GM19025 (cell line): ENCODE measurements at regions not wholly inside any gene's neighbourhood (a gene's known extent, or its start where the extent isn't known, plus 50 kb on each side); places are given as distances from the start of the nearest gene placed in this dataset.

Experiments used
- ATAC-seq: cut with Tn5 transposase; IDR thresholded peaks from one replicate; pipeline ENCODE4 v1.9.1; 2021; ENCODE audit warnings: mild to moderate bottlenecking, low read depth, moderate library complexity; ENCODE audit not compliant: unreplicated experiment

DNA sequence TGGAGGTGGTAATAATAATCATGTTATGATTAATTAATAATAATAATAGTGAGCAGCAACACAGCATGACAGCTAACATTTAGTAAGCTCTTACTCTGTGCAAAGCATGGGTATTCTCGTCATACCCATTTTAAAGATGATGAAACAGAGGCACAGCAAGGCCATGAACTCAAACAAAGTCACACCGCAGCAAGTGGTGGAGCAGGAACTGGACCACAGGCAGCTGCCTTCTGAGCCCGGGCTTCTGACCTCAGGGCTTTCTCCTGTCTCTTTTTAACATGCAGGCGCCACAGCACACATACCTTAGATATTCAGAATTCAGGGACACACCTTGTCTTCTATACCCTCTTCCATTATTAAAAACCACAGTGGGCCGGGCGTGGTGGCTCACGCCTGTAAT is 50.7 kb upstream of the SPATA12 start:
- ATAC-seq: no peak

DNA sequence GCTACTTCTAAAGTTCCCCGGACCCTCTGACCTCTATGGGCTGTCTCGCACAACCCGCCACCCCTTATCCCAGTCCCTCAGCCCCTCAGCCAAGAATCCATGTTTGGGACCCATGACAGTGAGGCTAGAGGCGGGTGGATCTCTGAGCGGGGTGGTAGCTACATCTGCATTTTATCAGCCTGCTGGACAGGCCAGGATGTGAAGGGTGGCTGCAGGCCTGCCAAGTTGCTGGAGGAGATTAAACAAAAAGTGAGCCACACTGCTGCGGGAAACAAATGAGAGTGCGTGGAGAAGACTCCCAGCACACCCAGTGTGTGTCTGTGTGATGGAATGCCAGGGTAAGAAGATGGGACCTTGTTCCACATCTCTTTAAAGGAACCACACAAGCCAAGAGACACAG is 51.1 kb upstream of the SPATA12 start:
- no peak for ATAC-seq

DNA sequence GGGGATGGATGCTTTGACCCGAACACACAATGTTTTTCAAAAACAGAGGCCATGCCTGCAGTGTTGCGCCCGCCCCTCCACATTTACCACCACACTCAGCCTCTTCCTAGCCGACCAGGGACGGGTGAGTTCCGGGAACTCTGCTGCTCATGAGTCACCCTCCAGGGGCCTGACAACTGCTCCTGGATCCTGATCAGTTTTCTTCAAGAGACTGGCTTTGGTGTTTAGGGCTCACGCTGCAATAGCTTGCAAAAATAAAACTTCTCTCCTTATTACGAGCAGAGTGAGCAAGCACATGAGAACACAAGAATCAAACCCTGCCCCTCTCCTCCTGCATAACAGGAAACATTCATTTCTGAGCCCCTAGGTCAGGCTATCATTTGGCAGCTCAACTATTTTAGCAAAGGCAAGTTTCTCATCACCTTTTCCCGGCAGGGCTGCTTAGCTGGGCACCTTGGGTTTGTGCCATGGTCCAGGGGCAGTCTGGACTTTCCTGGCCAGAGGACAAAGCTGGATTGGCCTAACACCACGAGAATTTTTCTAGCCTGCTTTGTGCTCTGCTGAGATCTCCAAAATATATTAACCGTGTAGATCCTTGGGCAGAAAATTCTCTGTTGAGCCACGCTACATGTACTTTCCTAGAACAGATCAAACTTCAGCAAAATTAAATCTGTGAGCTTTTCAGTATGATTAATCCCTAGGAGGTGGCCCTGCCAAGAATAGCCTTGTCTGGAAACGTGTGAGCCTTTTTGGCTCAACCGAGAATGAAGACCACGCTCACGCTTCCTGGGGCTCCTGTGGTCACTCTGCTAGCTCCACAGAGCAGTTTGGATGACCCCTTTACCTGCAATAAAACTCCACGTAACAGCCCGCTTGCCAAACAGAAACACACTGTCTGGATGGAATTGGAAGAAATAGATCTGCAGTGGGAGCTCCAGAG is 52.7 kb upstream of the SPATA12 start:
- ATAC-seq: no peak

DNA sequence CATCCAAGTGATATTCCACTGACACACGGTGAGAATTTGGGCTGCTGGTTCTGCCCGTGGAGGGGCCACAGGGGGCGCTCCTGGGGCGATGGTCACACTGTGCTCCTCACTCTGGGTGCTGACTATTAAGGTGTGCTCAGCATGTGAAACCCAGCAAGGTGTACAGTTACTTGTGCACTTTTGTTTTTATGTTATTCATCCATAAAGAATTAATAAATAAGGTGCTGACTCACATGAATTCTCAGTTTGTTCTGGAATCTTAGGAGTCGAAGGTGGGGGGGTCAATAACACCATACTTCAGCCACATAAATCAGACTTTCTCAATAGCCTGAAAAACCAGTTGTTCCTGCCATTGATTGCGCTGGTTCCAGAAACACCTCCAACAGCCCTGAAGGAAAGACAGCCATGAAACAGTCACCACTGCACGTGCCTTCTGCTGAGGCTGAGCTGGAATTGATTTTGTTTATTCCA is 53.5 kb upstream of the SPATA12 start:
- ATAC-seq: no peak

DNA sequence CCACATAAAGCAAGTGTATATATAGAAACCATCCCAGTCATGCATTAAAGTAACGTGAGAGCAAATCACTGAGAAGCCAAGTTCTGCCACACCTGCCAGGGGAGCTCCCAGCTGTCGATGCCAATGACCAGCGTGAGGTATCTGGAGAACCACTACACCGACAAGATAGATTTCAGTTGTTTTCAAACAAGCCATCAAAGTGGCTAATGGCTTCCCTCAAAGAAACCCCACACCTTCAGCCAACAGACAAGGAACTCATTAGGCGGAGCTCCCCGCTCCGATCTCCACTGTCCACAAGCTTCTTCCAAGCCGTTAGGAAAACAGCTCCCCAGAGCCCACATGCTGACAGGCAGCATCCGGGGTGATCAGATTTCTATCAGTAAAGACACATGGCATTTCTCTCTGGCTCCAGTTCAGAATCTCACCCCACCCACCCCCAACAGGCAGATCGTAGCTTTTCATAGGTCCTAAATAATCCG is 54.2 kb upstream of the SPATA12 start:
- no peak for ATAC-seq

DNA sequence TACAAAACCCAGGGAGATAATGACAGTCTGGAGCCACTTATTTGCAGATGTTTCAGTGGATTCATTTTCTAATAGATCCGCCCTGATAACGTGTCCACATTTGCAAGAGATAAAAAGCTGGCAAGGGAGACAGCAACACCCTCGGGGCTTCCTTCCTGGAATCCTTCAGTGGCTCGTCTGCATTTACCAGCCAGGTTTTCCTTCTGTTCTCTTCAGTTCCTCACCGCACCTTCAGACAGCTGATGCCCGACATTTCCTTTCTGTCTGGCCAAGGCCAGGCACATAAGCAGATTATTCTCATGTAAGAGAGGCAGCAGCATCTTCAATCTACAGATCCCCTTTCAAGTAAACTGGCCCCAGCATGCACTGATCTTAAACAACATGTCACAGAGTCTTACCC is 56.2 kb upstream of the SPATA12 start:
- no peak for ATAC-seq

DNA sequence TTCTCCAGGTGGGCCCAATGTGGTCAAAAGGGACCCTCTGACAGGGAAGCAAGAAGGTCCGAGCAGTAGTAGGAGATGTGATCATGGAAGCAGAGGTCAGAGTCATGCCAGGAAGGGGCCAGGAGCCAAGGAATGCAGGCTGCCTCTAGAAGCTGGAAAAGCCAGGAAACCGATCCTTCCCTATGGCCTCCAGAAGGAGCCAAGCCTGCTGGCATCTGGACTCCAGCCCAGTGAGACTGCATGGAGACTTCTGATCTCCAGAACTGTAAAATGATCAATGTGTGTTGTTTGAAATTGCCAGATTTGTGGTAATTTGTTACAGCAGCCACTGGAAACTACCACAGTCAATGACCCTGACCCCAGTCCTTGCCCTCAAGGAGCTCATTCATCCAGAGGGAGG is 56.8 kb upstream of the SPATA12 start:
- no peak for ATAC-seq

DNA sequence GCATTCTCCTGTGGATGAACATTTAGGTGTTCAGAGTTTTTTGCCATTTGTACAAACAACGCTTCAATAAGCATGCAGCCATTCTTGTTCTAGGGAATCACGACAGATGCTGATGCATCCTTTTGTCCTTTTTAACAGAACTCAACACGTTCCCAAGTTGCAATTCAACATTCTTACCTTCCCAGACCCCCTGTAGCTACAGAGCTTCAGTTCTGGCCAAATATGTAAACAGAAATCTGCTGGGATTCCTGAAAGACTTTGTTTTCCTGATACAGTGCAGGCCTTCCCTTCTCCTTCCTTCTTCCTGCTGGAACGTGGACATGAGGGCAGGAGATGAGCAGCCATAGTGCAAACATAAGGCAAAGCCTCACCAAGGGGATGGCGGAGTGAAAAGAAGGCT is 59.1 kb upstream of the SPATA12 start:
- ATAC-seq: no peak

DNA sequence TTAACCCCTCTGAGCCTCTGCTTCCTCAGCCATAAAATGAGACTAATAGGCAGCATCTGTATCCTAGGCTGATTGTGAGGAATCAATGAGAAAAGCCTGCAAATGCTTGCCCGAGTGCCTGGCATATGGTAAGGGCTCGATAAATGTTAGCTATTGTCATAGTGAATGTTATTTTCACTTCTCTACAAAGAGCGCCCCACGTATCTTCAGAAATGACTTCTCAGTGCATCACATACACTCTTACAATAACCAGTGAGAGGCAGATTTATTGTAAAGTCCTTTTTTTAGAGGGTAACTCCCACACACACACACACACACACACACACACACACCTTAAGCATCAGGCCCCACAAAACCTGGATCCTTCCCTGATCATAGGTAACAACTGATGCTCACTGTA is 60.5 kb upstream of the SPATA12 start:
- no peak for ATAC-seq

DNA sequence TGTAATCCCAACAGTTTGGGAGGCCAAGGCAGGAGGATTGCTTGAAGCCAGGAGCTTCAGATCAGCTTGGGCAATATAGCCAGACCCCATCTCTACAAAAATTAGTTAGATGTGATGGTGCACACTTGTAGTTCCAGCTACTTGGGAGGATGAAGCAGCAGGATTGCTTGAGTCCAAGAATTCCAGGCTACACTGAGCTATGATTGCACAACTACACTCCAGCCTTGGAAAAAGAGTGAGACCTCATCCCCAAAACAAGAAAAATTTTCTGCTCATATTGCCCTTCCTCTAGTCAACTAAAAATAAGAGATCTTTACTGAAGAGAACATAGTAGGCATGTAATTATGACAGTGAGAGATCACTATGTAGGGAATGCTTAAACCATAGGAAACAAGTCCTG is 60.9 kb upstream of the SPATA12 start:
- no peak for ATAC-seq

DNA sequence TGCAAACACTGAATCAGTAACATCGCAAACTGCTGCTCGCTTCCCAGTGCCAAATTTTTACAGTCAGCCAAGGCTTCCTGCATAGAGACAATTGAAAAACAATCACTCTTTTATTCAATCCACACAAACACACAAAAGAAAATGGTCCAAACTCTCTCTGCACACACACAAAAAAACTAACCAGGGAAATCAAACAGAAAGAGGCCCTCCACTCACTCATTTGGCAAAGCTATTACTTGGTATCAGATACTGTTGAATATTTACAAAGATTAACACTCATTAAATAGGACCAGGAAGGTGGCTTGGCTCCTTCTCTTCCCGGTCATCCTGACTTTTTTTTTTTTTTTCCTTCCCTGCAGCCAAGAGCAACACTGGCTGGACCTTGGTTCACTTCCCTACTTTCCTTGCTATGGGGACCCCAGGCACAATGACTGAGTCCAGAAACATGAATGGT is 62.4 kb upstream of the SPATA12 start:
- ATAC-seq: no peak

DNA sequence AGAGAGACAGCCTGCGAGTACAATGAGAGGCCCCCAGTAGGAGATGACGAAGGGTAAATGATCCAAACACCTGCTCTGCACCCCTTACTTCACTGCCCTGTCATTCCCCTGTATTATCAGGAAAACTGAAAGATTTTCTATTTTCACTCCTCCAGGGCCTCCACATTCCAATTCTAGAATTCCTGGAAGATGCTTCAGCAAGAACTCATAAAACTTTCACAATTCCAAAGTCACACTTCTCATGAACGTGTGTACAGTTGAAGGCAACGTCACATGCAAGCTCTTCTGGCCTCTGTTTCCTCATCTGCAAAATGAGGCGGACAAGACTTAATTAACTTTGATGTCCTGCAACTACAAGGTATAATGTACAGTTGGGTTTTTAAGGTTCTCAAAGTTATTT is 62.8 kb upstream of the SPATA12 start:
- ATAC-seq: no peak

DNA sequence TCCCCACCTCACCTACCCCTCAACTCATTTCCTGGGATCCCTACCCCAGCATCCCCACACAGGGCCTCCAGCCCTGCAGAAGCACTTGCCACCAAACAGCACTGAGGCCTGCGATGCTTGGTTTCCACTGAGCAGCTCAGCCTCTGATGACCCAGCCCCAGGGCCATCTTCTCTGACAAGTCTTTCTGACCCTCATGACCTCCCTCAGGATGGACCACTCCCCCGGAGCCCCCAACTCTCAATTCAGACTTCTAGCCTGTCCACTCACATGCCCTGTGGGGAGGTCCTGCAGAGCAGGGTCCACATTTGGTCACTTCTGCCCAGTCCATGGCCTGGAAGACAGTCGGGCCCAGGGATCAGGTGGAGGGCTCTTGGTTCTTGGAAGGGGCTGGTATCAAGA is 63.4 kb upstream of the SPATA12 start:
- ATAC-seq: no peak

DNA sequence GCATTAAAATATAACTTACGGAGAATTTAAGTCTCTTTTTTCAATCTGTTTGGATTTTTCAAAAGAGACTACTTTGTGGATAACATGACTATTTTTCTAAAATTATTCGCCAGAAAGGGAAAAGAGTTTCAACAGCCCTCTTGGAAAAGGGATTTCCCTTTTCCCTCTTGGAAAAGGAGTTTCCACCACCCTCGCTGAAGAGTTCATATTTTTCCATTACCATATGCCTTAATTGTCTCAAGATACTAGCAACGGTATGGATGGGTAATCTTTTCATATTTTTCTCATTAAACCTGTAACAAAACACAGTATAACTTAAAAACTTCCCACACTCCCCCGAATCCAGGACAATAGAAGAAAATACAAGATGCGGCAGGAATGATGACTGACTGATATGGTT is 66.1 kb upstream of the SPATA12 start:
- ATAC-seq: no peak

DNA sequence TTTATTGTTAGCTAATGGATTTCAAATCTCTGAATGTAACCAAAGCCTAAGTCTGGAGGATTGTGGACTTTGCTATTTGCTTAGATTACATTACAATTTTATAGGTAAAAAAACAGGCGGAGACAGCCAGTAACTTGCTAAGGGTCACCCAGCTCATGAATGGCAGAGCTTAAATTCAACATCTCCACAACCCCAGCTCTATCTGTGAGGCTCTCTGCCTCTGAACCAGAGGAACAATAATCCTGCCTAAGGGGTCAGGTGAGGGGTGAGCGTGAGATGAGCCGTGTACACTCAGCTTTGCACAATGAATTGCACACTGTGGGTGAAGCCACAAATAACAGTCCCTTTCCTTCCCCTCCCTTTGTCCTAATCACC is 69.8 kb upstream of the SPATA12 start:
- no peak for ATAC-seq

DNA sequence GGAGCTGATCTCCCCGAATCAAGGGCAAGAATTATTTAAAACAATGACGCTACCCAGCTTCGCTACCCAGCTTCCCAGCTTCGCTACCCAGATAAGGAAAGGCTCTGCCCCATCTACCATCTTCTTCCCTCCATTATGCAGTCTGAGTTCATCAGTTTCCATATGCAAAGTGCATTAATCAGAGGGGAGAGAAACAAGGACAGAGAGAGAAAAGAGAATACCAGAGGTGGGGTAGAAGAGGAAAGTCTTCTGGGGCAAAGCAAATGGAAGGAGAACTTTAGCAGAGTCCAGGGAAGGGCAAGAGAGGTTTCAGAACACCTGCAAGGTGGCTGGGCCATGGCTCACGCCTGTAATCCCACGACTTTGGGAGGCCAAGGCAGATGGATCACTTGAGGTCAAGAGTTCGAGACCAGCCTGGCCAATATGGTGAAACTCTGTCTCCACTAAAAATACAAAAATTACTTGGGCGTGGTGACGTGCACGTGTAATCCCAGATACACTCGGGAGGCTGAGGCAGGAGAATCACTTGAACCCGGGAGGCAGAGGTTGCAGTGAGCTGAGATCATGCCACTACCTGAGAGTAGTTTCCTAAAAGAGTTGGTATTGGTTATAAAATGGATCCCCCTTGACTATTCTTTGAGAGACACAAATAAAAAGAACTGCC is 70.4 kb upstream of the SPATA12 start:
- no peak for ATAC-seq

DNA sequence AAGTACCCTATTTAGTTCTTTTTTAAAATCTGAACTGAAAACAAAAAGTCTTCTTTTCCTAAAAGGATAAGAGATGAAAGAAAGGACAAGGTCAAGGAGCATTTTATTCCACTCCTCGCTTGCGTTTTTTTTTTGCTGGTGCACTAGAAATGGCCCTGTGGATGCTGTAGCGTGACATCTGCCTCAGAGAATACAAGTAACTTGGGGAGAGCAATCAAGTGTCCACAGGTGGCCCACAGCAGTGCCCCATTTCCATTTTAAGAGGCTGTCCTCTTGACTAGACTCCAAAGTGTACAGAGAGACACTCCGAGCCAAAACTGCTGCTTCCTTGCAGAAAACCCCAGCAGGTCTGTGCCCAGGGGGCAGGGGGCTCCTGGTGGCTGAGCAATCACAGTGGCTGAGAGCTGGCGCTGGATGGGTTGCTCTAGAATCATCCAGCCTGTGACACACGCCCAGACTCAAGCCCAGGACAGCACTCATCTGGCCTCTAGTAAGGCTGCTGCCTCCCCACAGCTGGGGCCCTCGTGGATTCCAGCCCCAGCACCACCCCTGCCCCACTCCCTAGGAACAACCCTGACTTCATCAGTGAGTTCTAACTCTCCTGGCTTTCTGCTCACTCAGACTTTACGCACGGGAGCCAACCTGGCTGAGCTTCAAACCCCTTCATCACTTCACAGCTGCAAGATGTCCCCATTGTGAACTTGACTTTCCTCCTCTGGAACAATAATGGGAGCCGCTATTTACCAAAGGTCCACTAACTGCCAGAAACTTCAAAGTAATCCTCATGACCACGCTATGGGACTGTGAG is 71.1 kb upstream of the SPATA12 start:
- no peak for ATAC-seq

DNA sequence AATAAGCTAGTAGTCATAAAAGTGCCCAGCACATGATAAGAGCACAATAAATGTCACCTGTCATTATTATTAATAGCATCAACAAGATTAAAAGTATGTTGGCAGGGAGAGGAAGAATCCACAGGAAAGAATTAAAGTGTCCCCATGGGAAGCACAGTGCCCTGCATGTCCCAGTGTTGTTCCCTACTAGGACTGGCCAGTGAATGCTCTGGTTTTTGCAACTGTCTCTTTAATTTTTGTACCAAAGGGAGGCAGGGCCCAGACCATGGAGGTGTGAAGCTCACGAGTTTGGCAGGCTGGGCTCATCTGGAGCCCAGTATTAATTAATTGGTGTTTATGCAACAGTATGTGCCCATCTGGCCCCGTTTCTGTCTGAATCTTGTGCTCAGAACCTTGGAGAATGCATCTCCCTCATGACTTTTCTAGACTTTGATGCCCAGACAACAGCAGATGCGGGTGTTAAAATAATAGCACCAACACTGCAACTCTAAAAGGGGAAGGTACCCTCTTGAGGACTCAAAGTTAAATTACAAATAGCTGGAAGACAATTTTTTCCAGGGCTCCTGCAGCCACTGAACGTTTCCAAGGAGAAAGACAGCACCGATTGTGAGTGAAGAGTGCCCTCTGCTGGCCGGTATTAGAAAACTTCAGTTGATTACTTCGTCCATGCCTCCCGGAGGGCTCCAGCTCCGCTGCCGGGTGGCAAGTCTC is 71.9 kb upstream of the SPATA12 start:
- ATAC-seq: no peak

DNA sequence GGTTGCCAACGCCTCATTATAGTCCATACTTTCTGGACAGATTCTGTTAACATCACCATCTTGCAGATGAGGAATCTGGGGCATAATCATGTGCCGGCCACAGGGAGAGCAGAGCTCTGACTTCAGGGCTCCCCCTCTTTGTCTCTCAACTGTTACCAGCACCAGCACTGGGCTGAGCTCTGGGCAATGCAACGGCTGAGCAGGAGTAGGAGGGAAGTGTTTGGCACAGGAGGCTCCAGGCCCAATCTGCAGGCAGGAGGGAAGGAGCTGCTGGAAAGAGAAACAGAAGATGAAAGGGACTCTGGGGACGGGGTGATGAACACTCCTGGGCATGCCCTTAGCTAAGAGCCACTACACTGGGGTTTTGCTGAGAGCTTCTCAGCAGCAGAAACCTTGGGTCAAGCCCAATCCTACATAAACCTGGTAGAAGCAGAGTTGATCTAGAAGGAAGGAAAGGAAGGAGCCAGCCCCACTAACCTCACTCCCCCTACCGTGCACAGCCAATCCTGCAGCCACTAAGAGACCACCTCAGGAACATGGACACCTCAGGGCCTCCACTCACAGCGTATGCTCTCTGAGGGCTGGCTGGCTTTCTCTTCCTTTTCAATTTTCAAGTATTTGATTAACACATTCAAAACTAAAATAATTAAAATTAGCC is 73.1 kb upstream of the SPATA12 start:
- no peak for ATAC-seq

DNA sequence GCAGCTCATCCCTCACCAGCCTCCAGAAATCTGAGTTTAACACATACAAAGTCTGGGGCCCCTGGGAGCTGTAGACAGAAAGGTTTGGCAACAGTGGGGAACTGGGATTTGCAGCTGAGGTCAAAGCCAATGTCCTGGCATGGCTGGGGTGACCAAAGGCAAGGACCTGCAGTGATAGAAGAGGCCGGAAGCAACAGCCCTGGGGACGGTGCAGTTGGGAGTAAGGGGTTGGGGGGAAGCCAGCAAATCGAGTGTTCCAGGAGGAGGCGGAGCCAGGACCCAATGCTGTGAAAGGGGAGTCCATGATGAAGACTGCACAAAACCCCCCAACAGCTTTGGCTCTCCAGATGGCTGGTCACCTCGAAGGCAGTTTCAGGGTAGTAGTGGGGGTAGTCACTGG is 74.1 kb upstream of the SPATA12 start:
- ATAC-seq: no peak
